ENCODE measurements at regions not wholly inside any gene's neighbourhood (a gene's known extent, or its start where the extent isn't known, plus 50 kb on each side); places are given as distances from the start of the nearest gene placed in this dataset.
"Not testable (repeated sequence)": the region's sequence is repeated elsewhere in the genome, so short reads cannot be mapped to it uniquely, and the experiment has no call there.

DNA sequence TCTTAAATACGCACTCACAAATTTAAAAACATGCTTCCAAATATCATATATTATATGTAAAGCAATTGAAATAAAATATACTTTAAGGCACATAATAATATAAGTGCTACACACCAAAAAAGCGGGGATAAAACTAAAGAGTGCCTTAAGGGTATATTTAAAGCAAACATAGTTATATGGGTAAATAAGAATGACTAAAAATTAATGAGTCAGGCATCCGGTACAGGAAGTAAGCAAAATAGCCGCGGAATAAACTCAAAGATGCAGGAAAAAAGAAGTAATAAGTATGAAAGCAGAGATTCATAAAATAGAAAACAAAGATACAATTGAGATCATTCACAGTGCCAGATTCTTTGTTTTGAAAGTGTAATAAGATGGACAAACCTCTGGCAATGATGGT lies 503.5 kb upstream of the SOX11 start:
- ATAC-seq (no peak), DNase-seq (no peak), FAIRE-seq (no peak)
- H3K4me1 ChIP-seq = no peaks in the 10 kb centered on the region
- peaks cover 0 to 6% (median 0%) of the 10 kb centered on the region in 4 donors for H3K27me3 ChIP-seq
- intact Hi-C loops (cut with DNase I) = no loop called here
- H3K4me3 ChIP-seq = no peak overlapping the region
- no peaks in the 10 kb centered on the region for H3K9me3 ChIP-seq
- TF ChIP-seq CTCF (IDR thresholded peaks at IDR 0.05) = no peak
- no peak overlapping the region for H3K27ac ChIP-seq
- 66 to 79% methylated on average over 5 of the region's 5 CpGs for WGBS, 2 donors
- no peaks in the 10 kb centered on the region for H3K36me3 ChIP-seq

GRCh38 chr2:5190023-5190422 lies 502.2 kb upstream of the SOX11 start:
- FAIRE-seq = no peak
- no peaks in the 10 kb centered on the region for H3K9me3 ChIP-seq
- H3K36me3 ChIP-seq = no peaks in the 10 kb centered on the region
- intact Hi-C loops (cut with DNase I) = no loop called here
- DNase-seq = no peak
- no peak overlapping the region for H3K27ac ChIP-seq
- TF ChIP-seq CTCF (IDR thresholded peaks at IDR 0.05) = no peak
- H3K4me1 ChIP-seq = no peaks in the 10 kb centered on the region
- ATAC-seq = no peak
- H3K27me3 ChIP-seq = peaks cover 0 to 6% (median 0%) of the 10 kb centered on the region in 4 donors
- no peak overlapping the region for H3K4me3 ChIP-seq
- WGBS, 2 donors = 30 to 33% methylated on average over 5 of the region's 5 CpGs

DNA sequence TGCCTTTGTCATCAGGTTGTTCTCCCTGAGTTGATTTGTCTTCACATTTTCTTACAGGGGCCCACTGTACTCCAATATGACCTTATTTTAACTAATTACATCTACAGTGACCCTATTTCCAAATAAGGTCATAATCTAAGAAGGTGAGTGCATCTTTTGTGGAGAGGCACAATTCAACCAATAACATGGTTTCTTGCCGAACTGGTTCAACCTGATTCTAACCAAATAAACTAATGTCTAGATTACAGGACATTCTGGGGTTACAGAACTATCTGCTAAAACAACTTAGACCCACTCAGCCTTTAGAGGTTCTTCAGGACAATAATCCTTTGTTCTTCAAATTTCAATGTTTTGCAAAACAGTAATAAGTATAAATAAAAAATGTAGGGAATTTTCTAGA lies 496.5 kb upstream of the SOX11 start:
- H3K27ac ChIP-seq = no peak overlapping the region
- 27 to 59% methylated on average over 1 of the region's 1 CpG for WGBS, 2 donors
- intact Hi-C loops (cut with DNase I) = no loop called here
- no peak overlapping the region for H3K4me3 ChIP-seq
- H3K9me3 ChIP-seq = no peaks in the 10 kb centered on the region
- no peak for TF ChIP-seq CTCF (IDR thresholded peaks at IDR 0.05)
- no peak for FAIRE-seq
- H3K4me1 ChIP-seq = no peaks in the 10 kb centered on the region
- ATAC-seq = no peak
- no peak for DNase-seq
- H3K27me3 ChIP-seq = no peaks in the 10 kb centered on the region
- no peaks in the 10 kb centered on the region for H3K36me3 ChIP-seq

DNA sequence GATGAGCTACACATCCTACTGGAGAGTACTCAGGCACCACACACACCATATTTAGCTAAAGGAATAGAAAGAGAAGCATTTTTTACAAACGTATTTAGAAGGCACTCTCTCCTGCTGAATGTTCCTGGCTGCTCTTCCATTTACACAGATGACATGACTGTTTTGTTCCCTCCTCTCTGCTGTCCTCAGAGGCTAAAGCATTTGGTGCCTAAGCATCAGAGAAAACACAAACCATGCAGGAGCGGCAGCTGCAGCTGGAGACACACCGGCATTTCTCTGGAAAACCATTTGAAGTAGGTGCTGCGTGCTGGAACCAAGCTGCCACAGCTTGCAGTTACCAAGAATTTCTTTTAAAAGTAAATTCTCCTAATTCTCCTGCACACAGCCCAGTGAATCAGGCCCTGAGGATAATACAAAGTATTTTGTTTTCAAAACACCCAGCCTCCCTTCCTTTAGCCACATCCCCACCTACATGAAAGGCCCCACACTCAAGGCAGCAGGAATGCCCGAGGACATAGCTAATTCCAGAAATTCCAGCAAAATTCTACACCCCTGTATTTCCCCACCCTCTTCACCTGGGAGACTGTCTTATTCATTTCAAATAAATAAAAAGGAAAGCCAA lies 488.9 kb upstream of the SOX11 start:
- Histone ChIP-seq H3K9me3 (no peaks in the 10 kb centered on the region), H3K4me3 (no peak overlapping the region), H3K27ac (no peak overlapping the region), H3K36me3 (no peaks in the 10 kb centered on the region), H3K4me1 (no peaks in the 10 kb centered on the region), H3K27me3 (no peaks in the 10 kb centered on the region)
- ATAC-seq (no peak), FAIRE-seq (no peak), DNase-seq (no peak)
- TF ChIP-seq CTCF (IDR thresholded peaks at IDR 0.05) = no peak
- intact Hi-C loops (cut with DNase I) = no loop called here
- WGBS, 2 donors = 55 to 64% methylated on average over 5 of the region's 5 CpGs

- WGBS, 2 donors = 72 to 84% methylated on average over 2 of the region's 2 CpGs
- H3K27ac ChIP-seq; DNase-seq; H3K4me3 ChIP-seq; FAIRE-seq; ATAC-seq; H3K9me3 ChIP-seq; H3K4me1 ChIP-seq; H3K36me3 ChIP-seq; H3K27me3 ChIP-seq; intact Hi-C loops (cut with DNase I): not testable (repeated sequence)
Measured at GRCh38 chr2:5206742-5207141, 485.4 kb upstream of the SOX11 start.

Measured in pancreas (tissue), 10 donors.